SK-N-MC (cell line): ENCODE measurements at regions not wholly inside any gene's neighbourhood (a gene's known extent, or its start where the extent isn't known, plus 50 kb on each side); places are given as distances from the start of the nearest gene placed in this dataset.
"Not testable (repeated sequence)": the region's sequence is repeated elsewhere in the genome, so short reads cannot be mapped to it uniquely, and the experiment has no call there.

ENCODE experiments used
- DNase-seq: peaks from one replicate; pipeline ENCODE4 v3.0.0-alpha.2; 2011; ENCODE audit warnings: low read depth, low spot score
- H3K27ac ChIP-seq: fragments of 200-600 bp; sonication (generic); 2 replicates; pipeline ENCODE4 v1.5.1; 2016; ENCODE audit warnings: mixed run types
- H3K36me3 ChIP-seq: fragments of 200-600 bp; sonication (generic); 2 replicates; pipeline ENCODE4 v1.6.1; 2017; ENCODE audit warnings: antibody characterized with exemption, low read length, mixed read lengths; ENCODE audit not compliant: insufficient read depth
- H3K4me3 ChIP-seq: fragments of 200-600 bp; sonication (generic); 2 replicates; pipeline ENCODE4 v1.5.1; 2016
- H3K9ac ChIP-seq: fragments of 200-600 bp; sonication (generic); 2 replicates; pipeline ENCODE4 v1.8.0; 2017; ENCODE audit warnings: mixed run types, mixed read lengths; ENCODE audit not compliant: insufficient read length
- H3K9me3 ChIP-seq: fragments of 200-600 bp; sonication (generic); 2 replicates; pipeline ENCODE4 v1.6.1; 2017; ENCODE audit warnings: low read depth, mild to moderate bottlenecking, antibody characterized with exemption, low read length, moderate library complexity, mixed read lengths

- H3K4me3 ChIP-seq, H3K9ac ChIP-seq, DNase-seq, H3K27ac ChIP-seq, H3K9me3 ChIP-seq, H3K36me3 ChIP-seq: not testable (repeated sequence)
Observed at GRCh38 chr13:52234928-52235327, 75.5 kb upstream of the NEK3 start.

- DNase-seq, H3K9me3 ChIP-seq, H3K4me3 ChIP-seq, H3K27ac ChIP-seq, H3K36me3 ChIP-seq, H3K9ac ChIP-seq: not testable (repeated sequence)
Observed at GRCh38 chr13:52223063-52223462, 63.7 kb upstream of the NEK3 start.

GRCh38 chr13:52213920-52214319 lies 54.5 kb upstream of the NEK3 start:
- not testable (repeated sequence) for H3K9ac ChIP-seq, DNase-seq, H3K36me3 ChIP-seq, H3K27ac ChIP-seq, H3K9me3 ChIP-seq, H3K4me3 ChIP-seq

- H3K4me3 ChIP-seq, H3K36me3 ChIP-seq, H3K9me3 ChIP-seq, H3K27ac ChIP-seq, DNase-seq, H3K9ac ChIP-seq: not testable (repeated sequence)
Observed at GRCh38 chr13:52212886-52213285, 53.5 kb upstream of the NEK3 start.

GRCh38 chr13:52211416-52211776 lies 52.0 kb upstream of the NEK3 start:
- H3K36me3 ChIP-seq, H3K9me3 ChIP-seq, DNase-seq, H3K4me3 ChIP-seq, H3K27ac ChIP-seq, H3K9ac ChIP-seq: not testable (repeated sequence)

GRCh38 chr13:52210564-52211415 lies 51.4 kb upstream of the NEK3 start:
- not testable (repeated sequence) for H3K4me3 ChIP-seq, H3K36me3 ChIP-seq, H3K9me3 ChIP-seq, DNase-seq, H3K9ac ChIP-seq, H3K27ac ChIP-seq
